K562 (cell line): ENCODE measurements at regions not wholly inside any gene's neighbourhood (a gene's known extent, or its start where the extent isn't known, plus 50 kb on each side); places are given as distances from the start of the nearest gene placed in this dataset.

Source experiments
- NFYB ChIP-seq: IDR thresholded peaks from 2 replicates; pipeline ENCODE4 v1.6.1; 2011; ENCODE audit warnings: mild to moderate bottlenecking, moderate library complexity; ENCODE audit not compliant: insufficient read length; ENCODE audit errors: extremely low read depth
- NONO ChIP-seq, 2 experiments: fragments of 200-400 bp in 1 of 2; fragments of 450-650 bp in 1 of 2; formaldehyde crosslinking in 1 of 2; IDR thresholded peaks; 2 replicates each; pipeline ENCODE4 v1.6.1; 2017; ENCODE audit warnings: low read depth in 2 of 2, mild to moderate bottlenecking in 2 of 2, moderate library complexity in 2 of 2, low read length in 1 of 2
- TCF7 ChIP-seq: sonication (generic); IDR thresholded peaks from 2 replicates; pipeline ENCODE4 v1.6.1; 2016; ENCODE audit warnings: antibody characterized with exemption, borderline replicate concordance
- TF ChIP-seq, protein P1 (sequence below), 3 experiments: IDR thresholded peaks in 2 of 3; conservative IDR thresholded peaks in 1 of 3; 2 replicates each; pipeline ENCODE4 v1.5.1; 2011 to 2012; ENCODE audit warnings: low read length in 3 of 3, mild to moderate bottlenecking in 3 of 3, control low read depth in 2 of 3, improper control_type of control experiment in 1 of 3, inconsistent platforms in 1 of 3, low read depth in 1 of 3, mixed read lengths in 1 of 3, moderate library complexity in 1 of 3; ENCODE audit not compliant: insufficient read depth in 2 of 3

DNA sequence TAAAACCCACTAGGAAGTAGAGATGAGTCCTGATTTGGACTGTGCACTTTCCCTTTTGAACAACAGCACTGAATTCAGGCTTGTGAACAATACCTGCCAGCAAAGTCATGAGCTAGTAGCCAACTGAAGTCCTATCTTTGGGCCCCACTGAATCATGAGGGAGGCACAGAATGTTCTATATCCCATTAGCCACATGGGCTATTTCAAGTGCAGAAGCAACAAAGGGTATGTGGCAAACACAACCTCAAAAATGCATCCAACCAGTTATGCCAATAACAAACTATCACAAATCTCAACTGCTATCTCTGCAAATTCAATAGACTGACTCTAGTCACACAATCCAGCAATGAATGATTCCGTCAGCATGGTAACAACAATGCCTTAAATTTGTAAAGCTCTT is 276.0 kb downstream of the MRPL39 start:
- TF ChIP-seq NONO (IDR thresholded peaks at IDR 0.05; ENCODE audit: low read depth in 2 of 2, low read length in 1 of 2) (no peak), NFYB (no peak), TCF7 (no peak)
- TF ChIP-seq, protein P1, sequence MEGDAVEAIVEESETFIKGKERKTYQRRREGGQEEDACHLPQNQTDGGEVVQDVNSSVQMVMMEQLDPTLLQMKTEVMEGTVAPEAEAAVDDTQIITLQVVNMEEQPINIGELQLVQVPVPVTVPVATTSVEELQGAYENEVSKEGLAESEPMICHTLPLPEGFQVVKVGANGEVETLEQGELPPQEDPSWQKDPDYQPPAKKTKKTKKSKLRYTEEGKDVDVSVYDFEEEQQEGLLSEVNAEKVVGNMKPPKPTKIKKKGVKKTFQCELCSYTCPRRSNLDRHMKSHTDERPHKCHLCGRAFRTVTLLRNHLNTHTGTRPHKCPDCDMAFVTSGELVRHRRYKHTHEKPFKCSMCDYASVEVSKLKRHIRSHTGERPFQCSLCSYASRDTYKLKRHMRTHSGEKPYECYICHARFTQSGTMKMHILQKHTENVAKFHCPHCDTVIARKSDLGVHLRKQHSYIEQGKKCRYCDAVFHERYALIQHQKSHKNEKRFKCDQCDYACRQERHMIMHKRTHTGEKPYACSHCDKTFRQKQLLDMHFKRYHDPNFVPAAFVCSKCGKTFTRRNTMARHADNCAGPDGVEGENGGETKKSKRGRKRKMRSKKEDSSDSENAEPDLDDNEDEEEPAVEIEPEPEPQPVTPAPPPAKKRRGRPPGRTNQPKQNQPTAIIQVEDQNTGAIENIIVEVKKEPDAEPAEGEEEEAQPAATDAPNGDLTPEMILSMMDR (IDR thresholded peaks at IDR 0.05 in 2 of 3, conservative IDR thresholded peaks at IDR 0.05 in 1 of 3; ENCODE audit: insufficient read depth in 2 of 3, low read depth in 1 of 3, low read length in 3 of 3): no peak
